Natural killer cell (primary cell): ENCODE measurements at regions not wholly inside any gene's neighbourhood (a gene's known extent, or its start where the extent isn't known, plus 50 kb on each side); places are given as distances from the start of the nearest gene placed in this dataset.

ENCODE experiments used
- ATAC-seq, 3 donors: fragments of 150-1000 bp in 2 of 3; fragments of 200-7000 bp in 1 of 3; cut with Tn5 transposase; 1 replicate in 1 of 3; 2 replicates in 2 of 3; pipeline ENCODE4 v1.10.0; 2021; ENCODE audit warnings: mild to moderate bottlenecking in 2 of 3, moderate library complexity in 2 of 3
- DNase-seq, 2 donors: peaks; one replicate each; pipeline versions ENCODE4 v3.0.0 to v3.0.0-alpha.2; 2013 to 2021; ENCODE audit warnings: mixed read lengths in 1 of 2
- H3K27ac ChIP-seq: one replicate; pipeline ENCODE4 v1.5.1; 2013; ENCODE audit warnings: mild to moderate bottlenecking, low read length
- H3K27me3 ChIP-seq: one replicate; pipeline ENCODE4 v1.6.1; 2013; ENCODE audit warnings: low read length; ENCODE audit not compliant: control insufficient read depth, insufficient read depth
- H3K36me3 ChIP-seq: one replicate; pipeline ENCODE4 v1.6.1; 2013; ENCODE audit warnings: low read length; ENCODE audit not compliant: control insufficient read depth, insufficient read depth
- H3K4me1 ChIP-seq: one replicate; pipeline ENCODE4 v1.6.1; 2013; ENCODE audit warnings: low read length; ENCODE audit not compliant: control insufficient read depth, insufficient read depth
- H3K4me3 ChIP-seq: one replicate; pipeline ENCODE4 v1.5.1; 2013; ENCODE audit warnings: low read length
- H3K9me3 ChIP-seq: one replicate; pipeline ENCODE4 v1.6.1; 2013; ENCODE audit warnings: low read length; ENCODE audit not compliant: control insufficient read depth, insufficient read depth
- H3K27ac Mint-ChIP-seq, 2 donors: one replicate each; pipeline ENCODE4 v1.8.0; 2022; ENCODE audit warnings: mild to moderate bottlenecking in 2 of 2, mixed read lengths in 2 of 2, moderate library complexity in 1 of 2
- H3K27me3 Mint-ChIP-seq, 2 donors: one replicate each; pipeline ENCODE4 v1.8.0; 2022; ENCODE audit warnings: low read depth in 2 of 2, mixed read lengths in 2 of 2
- H3K36me3 Mint-ChIP-seq: one replicate; pipeline ENCODE4 v1.8.0; 2022; ENCODE audit warnings: mixed read lengths
- H3K4me1 Mint-ChIP-seq, 2 donors: one replicate each; pipeline ENCODE4 v1.8.0; 2022; ENCODE audit warnings: mixed read lengths in 2 of 2
- H3K4me3 Mint-ChIP-seq: one replicate; pipeline ENCODE4 v1.8.0; 2022; ENCODE audit warnings: mild to moderate bottlenecking, moderate library complexity, mixed read lengths
- H3K9me3 Mint-ChIP-seq, 2 donors: one replicate each; pipeline ENCODE4 v1.8.0; 2022; ENCODE audit warnings: mixed read lengths in 2 of 2
- WGBS: methylation state at CpG from one replicate; pipeline ENCODE4 v1.1.7; 2013; ENCODE audit warnings: missing lambda C conversion rate; ENCODE audit not compliant: insufficient coverage; 5-methylcytosine and 5-hydroxymethylcytosine counted together
- intact Hi-C: fragments of 100-400 bp; cut with micrococcal nuclease; formaldehyde crosslinking; loops from one replicate; pipeline ENCODE4 v1.14.2; 2022
- TF ChIP-seq, protein P1 (sequence below): fragments of 200-600 bp; IDR thresholded peaks from one replicate; pipeline ENCODE4 v1.8.0; 2022; ENCODE audit warnings: antibody characterized with exemption

DNA sequence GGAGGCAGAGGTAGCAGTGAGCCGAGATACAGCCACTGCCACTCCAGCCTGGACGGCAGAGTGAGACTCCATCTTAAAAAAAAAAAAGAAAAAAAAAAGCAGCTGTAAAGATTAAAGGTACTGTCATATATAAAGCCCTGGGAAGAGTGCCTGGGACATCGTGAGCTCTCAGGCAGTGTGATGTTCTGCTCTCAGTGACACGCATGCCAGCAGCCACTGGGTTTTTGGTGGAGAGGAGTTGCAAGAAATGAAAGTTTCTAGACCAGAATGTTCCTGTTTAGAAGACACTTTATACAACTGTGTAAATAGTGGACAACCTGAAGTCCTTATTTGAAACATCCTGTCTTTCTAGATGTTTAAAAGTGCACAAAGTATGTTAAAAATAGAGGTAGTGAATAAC, 213.2 kb downstream of the IRF8 start:
- ATAC-seq (no peak), DNase-seq (no peak)
- no peaks in the 10 kb centered on the region for H3K9me3 Mint-ChIP-seq
- Histone ChIP-seq H3K9me3 (no peaks in the 10 kb centered on the region), H3K4me3 (no peak overlapping the region), H3K27ac (no peak overlapping the region), H3K27me3 (no peaks in the 10 kb centered on the region), H3K4me1 (no peaks in the 10 kb centered on the region), H3K36me3 (no peaks in the 10 kb centered on the region)
- peaks cover 0 to 2% of the 10 kb centered on the region in 2 donors for H3K27me3 Mint-ChIP-seq
- intact Hi-C loops: no loop called here
- 90% methylated on average over 4 of the region's 4 CpGs for WGBS
- no peaks in the 10 kb centered on the region for H3K36me3 Mint-ChIP-seq
- TF ChIP-seq, protein P1, sequence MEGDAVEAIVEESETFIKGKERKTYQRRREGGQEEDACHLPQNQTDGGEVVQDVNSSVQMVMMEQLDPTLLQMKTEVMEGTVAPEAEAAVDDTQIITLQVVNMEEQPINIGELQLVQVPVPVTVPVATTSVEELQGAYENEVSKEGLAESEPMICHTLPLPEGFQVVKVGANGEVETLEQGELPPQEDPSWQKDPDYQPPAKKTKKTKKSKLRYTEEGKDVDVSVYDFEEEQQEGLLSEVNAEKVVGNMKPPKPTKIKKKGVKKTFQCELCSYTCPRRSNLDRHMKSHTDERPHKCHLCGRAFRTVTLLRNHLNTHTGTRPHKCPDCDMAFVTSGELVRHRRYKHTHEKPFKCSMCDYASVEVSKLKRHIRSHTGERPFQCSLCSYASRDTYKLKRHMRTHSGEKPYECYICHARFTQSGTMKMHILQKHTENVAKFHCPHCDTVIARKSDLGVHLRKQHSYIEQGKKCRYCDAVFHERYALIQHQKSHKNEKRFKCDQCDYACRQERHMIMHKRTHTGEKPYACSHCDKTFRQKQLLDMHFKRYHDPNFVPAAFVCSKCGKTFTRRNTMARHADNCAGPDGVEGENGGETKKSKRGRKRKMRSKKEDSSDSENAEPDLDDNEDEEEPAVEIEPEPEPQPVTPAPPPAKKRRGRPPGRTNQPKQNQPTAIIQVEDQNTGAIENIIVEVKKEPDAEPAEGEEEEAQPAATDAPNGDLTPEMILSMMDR: no peak
- no peaks in the 10 kb centered on the region for H3K4me1 Mint-ChIP-seq
- no peak overlapping the region for H3K27ac Mint-ChIP-seq
- no peak overlapping the region for H3K4me3 Mint-ChIP-seq

- intact Hi-C loops: no loop called here
- Mint-ChIP-seq H3K9me3 (no peaks in the 10 kb centered on the region), H3K4me3 (no peak overlapping the region), H3K4me1 (peaks cover 0 to 4% of the 10 kb centered on the region in 2 donors), H3K27ac (no peak overlapping the region), H3K36me3 (no peaks in the 10 kb centered on the region), H3K27me3 (peaks cover 0 to 3% of the 10 kb centered on the region in 2 donors)
- H3K27me3 ChIP-seq: peaks cover 2% of the 10 kb centered on the region
- H3K4me1 ChIP-seq: no peaks in the 10 kb centered on the region
- DNase-seq (no peak), ATAC-seq (no peak)
- TF ChIP-seq, protein P1: no peak
- H3K4me3 ChIP-seq: no peak overlapping the region
- no peaks in the 10 kb centered on the region for H3K9me3 ChIP-seq
- no peak overlapping the region for H3K27ac ChIP-seq
- H3K36me3 ChIP-seq: no peaks in the 10 kb centered on the region
- 57% methylated on average over 5 of the region's 5 CpGs for WGBS
Observed at GRCh38 chr16:86117235-86117634, 218.3 kb downstream of the IRF8 start.

GRCh38 chr16:86117756-86118155, 218.8 kb downstream of the IRF8 start:
- Mint-ChIP-seq H3K27me3 (peaks cover 0 to 5% of the 10 kb centered on the region in 2 donors), H3K4me3 (no peak overlapping the region), H3K27ac (no peak overlapping the region), H3K9me3 (no peaks in the 10 kb centered on the region), H3K4me1 (peaks cover 0 to 4% of the 10 kb centered on the region in 2 donors), H3K36me3 (no peaks in the 10 kb centered on the region)
- no peak overlapping the region for H3K4me3 ChIP-seq
- TF ChIP-seq, protein P1: no peak
- peaks cover 2% of the 10 kb centered on the region for H3K27me3 ChIP-seq
- no peaks in the 10 kb centered on the region for H3K36me3 ChIP-seq
- WGBS: 80% methylated on average over 16 of the region's 16 CpGs
- no peak overlapping the region for H3K27ac ChIP-seq
- intact Hi-C loops: no loop called here
- no peak for DNase-seq
- H3K9me3 ChIP-seq: no peaks in the 10 kb centered on the region
- no peak for ATAC-seq
- H3K4me1 ChIP-seq: no peaks in the 10 kb centered on the region
